Natural killer cell treated with Interleukin-12 subunit alpha and Interleukin-12 subunit beta and Interleukin-15 and Interleukin-18, amount 100 ng/mL, for 72 hours (primary cell): ENCODE measurements at regions not wholly inside any gene's neighbourhood (a gene's known extent, or its start where the extent isn't known, plus 50 kb on each side); places are given as distances from the start of the nearest gene placed in this dataset.
A peak's percentile ranks its signal among the peaks of the same experiment; 100 is the strongest.
"Not testable (repeated sequence)": the region's sequence is repeated elsewhere in the genome, so short reads cannot be mapped to it uniquely, and the experiment has no call there.

Experiments used
- ATAC-seq, 2 donors: fragments of 150-1000 bp; cut with Tn5 transposase in 1 of 2; sonication (Bioruptor Pico), chemical (Tn5 transposase) in 1 of 2; 2 replicates each; pipeline ENCODE4 v1.10.0; 2021
- DNase-seq: peaks from one replicate; pipeline ENCODE4 v3.0.0; 2022; ENCODE audit warnings: low spot score
- H3K27ac Mint-ChIP-seq, 2 donors: 1 replicate in 1 of 2; 2 replicates in 1 of 2; pipeline ENCODE4 v1.8.0; 2022; ENCODE audit warnings: mixed read lengths in 2 of 2, mild to moderate bottlenecking in 1 of 2, moderate library complexity in 1 of 2
- H3K27me3 Mint-ChIP-seq, 2 donors: 1 replicate in 1 of 2; 2 replicates in 1 of 2; pipeline ENCODE4 v1.8.0; 2022; ENCODE audit warnings: mixed read lengths in 2 of 2
- H3K36me3 Mint-ChIP-seq: one replicate; pipeline ENCODE4 v1.8.0; 2022; ENCODE audit warnings: mixed read lengths
- H3K4me1 Mint-ChIP-seq, 2 donors: 1 replicate in 1 of 2; 2 replicates in 1 of 2; pipeline ENCODE4 v1.8.0; 2022; ENCODE audit warnings: low read depth in 2 of 2, mixed read lengths in 2 of 2, mild to moderate bottlenecking in 1 of 2
- H3K4me3 Mint-ChIP-seq: one replicate; pipeline ENCODE4 v1.8.0; 2022; ENCODE audit warnings: mixed read lengths
- H3K9me3 Mint-ChIP-seq: 2 replicates; pipeline ENCODE4 v1.8.0; 2022; ENCODE audit warnings: mixed read lengths

GRCh38 chr15:83380059-83380458 is 67.1 kb upstream of the SH3GL3 start:
- Mint-ChIP-seq H3K27me3 (peaks cover 26 to 37% of the 10 kb centered on the region in 2 donors), H3K4me1 (peaks cover 0 to 5% of the 10 kb centered on the region in 2 donors), H3K36me3 (no peaks in the 10 kb centered on the region), H3K4me3 (no peak overlapping the region), H3K9me3 (no peaks in the 10 kb centered on the region), H3K27ac (no peak overlapping the region)
- ATAC-seq (peak in 1 of 2 donors; percentile 43), DNase-seq (no peak)

GRCh38 chr15:83380682-83381081 is 66.5 kb upstream of the SH3GL3 start:
- DNase-seq (no peak), ATAC-seq (peak in 1 of 2 donors; percentile 60)
- Mint-ChIP-seq H3K4me3 (no peak overlapping the region), H3K36me3 (no peaks in the 10 kb centered on the region), H3K27ac (no peak overlapping the region), H3K9me3 (no peaks in the 10 kb centered on the region), H3K4me1 (peaks cover 0 to 5% of the 10 kb centered on the region in 2 donors), H3K27me3 (peaks cover 20 to 32% of the 10 kb centered on the region in 2 donors)

GRCh38 chr15:83383608-83384139 is 63.5 kb upstream of the SH3GL3 start:
- H3K36me3 Mint-ChIP-seq, H3K27ac Mint-ChIP-seq, ATAC-seq, H3K4me1 Mint-ChIP-seq, H3K4me3 Mint-ChIP-seq, DNase-seq, H3K9me3 Mint-ChIP-seq: not testable (repeated sequence)
- H3K27me3 Mint-ChIP-seq, result peaks cover under 1 to 14% of the 10 kb centered on the region in 2 donors

- no peak overlapping the region for H3K27ac Mint-ChIP-seq
- H3K4me1 Mint-ChIP-seq, result peaks cover 0 to 2% of the 10 kb centered on the region in 2 donors
- DNase-seq, result no peak
- no peak for ATAC-seq
- no peaks in the 10 kb centered on the region for H3K9me3 Mint-ChIP-seq
- H3K36me3 Mint-ChIP-seq, result no peaks in the 10 kb centered on the region
- peaks cover 17 to 27% of the 10 kb centered on the region in 2 donors for H3K27me3 Mint-ChIP-seq
- no peak overlapping the region for H3K4me3 Mint-ChIP-seq
Observed at GRCh38 chr15:83396101-83396500, 51.0 kb upstream of the SH3GL3 start.
